Mesenchymal stem cell (in vitro differentiated cells and primary cell): ENCODE measurements at regions not wholly inside any gene's neighbourhood (a gene's known extent, or its start where the extent isn't known, plus 50 kb on each side); places are given as distances from the start of the nearest gene placed in this dataset.

ENCODE experiments used
- DNase-seq: peaks from one replicate; pipeline ENCODE4 v3.0.0-alpha.2; 2013
- H2AFZ ChIP-seq: one replicate; pipeline ENCODE4 v1.6.1; 2013; ENCODE audit warnings: low read depth, mild to moderate bottlenecking, control low read depth, inconsistent platforms, low read length, moderate library complexity
- H2AK5ac ChIP-seq: 2 replicates; pipeline ENCODE4 v1.6.1; 2013; ENCODE audit warnings: low read length, moderate library complexity, mild to moderate bottlenecking, inconsistent platforms; ENCODE audit not compliant: severe bottlenecking
- H2BK120ac ChIP-seq: one replicate; pipeline ENCODE4 v1.6.1; 2013; ENCODE audit warnings: low read depth, mild to moderate bottlenecking, inconsistent platforms, low read length, moderate library complexity
- H2BK12ac ChIP-seq, 2 experiments: one replicate each; pipeline ENCODE4 v1.6.1; 2013; ENCODE audit warnings: inconsistent platforms in 2 of 2, low read length in 2 of 2, mild to moderate bottlenecking in 2 of 2, moderate library complexity in 2 of 2, control low read depth in 1 of 2
- H2BK15ac ChIP-seq: one replicate; pipeline ENCODE4 v1.6.1; 2013; ENCODE audit warnings: mild to moderate bottlenecking, low read depth, inconsistent platforms; ENCODE audit not compliant: poor library complexity, severe bottlenecking
- H2BK5ac ChIP-seq: 2 replicates; pipeline ENCODE4 v1.6.1; 2013; ENCODE audit warnings: low read depth, mild to moderate bottlenecking, low read length, control low read depth, inconsistent platforms; ENCODE audit not compliant: poor library complexity, severe bottlenecking
- H3K14ac ChIP-seq, 2 experiments: one replicate each; pipeline ENCODE4 v1.6.1; 2013; ENCODE audit warnings: inconsistent platforms in 2 of 2, low read length in 2 of 2, control low read depth in 1 of 2, mild to moderate bottlenecking in 1 of 2, moderate library complexity in 1 of 2
- H3K18ac ChIP-seq, 2 experiments: one replicate each; pipeline ENCODE4 v1.6.1; 2013; ENCODE audit warnings: inconsistent platforms in 2 of 2, low read length in 2 of 2, control low read depth in 1 of 2, low read depth in 1 of 2, mild to moderate bottlenecking in 1 of 2
- H3K23ac ChIP-seq, 2 experiments: one replicate each; pipeline ENCODE4 v1.6.1; 2013; ENCODE audit warnings: inconsistent platforms in 2 of 2, low read length in 2 of 2, mild to moderate bottlenecking in 2 of 2, moderate library complexity in 2 of 2, control low read depth in 1 of 2
- H3K27ac ChIP-seq: 2 replicates; pipeline ENCODE4 v1.5.1; 2013; ENCODE audit warnings: mild to moderate bottlenecking, moderate library complexity, low read length, control low read depth, inconsistent platforms; ENCODE audit not compliant: poor library complexity, severe bottlenecking
- H3K27me3 ChIP-seq, 2 experiments: 2 replicates each; pipeline versions ENCODE4 v1.6.1 to v1.7.0; 2013; ENCODE audit warnings: low read length in 2 of 2, mild to moderate bottlenecking in 2 of 2, moderate library complexity in 2 of 2, control low read depth in 1 of 2, inconsistent platforms in 1 of 2; ENCODE audit not compliant: control insufficient read depth in 1 of 2, insufficient read depth in 1 of 2
- H3K36me3 ChIP-seq, 2 experiments: 2 replicates each; pipeline versions ENCODE4 v1.6.1 to v1.7.0; 2013; ENCODE audit warnings: low read length in 2 of 2, control low read depth in 1 of 2, inconsistent platforms in 1 of 2, low read depth in 1 of 2, mild to moderate bottlenecking in 1 of 2; ENCODE audit not compliant: insufficient read depth in 2 of 2, control insufficient read depth in 1 of 2
- H3K4ac ChIP-seq, 2 experiments: one replicate each; pipeline ENCODE4 v1.6.1; 2013; ENCODE audit warnings: inconsistent platforms in 2 of 2, low read length in 2 of 2, mild to moderate bottlenecking in 2 of 2, moderate library complexity in 2 of 2, control low read depth in 1 of 2, low read depth in 1 of 2
- H3K4me1 ChIP-seq: 2 replicates; pipeline ENCODE4 v1.6.1; 2013; ENCODE audit warnings: low read depth, low read length, control low read depth; ENCODE audit not compliant: control insufficient read depth, insufficient read depth
- H3K4me2 ChIP-seq: 2 replicates; pipeline ENCODE4 v1.6.1; 2013; ENCODE audit warnings: low read length, mild to moderate bottlenecking, inconsistent platforms; ENCODE audit not compliant: poor library complexity, severe bottlenecking
- H3K4me3 ChIP-seq, 2 experiments: 2 replicates each; pipeline versions ENCODE4 v1.5.1 to v1.7.0; 2013; ENCODE audit warnings: low read length in 2 of 2, mild to moderate bottlenecking in 2 of 2, control low read depth in 1 of 2, low read depth in 1 of 2; ENCODE audit not compliant: insufficient read depth in 1 of 2
- H3K79me1 ChIP-seq: replicated peaks from 2 replicates; pipeline ENCODE4 v1.6.1; 2013; ENCODE audit warnings: mild to moderate bottlenecking, control low read depth, low read length, inconsistent platforms; ENCODE audit not compliant: poor library complexity, severe bottlenecking
- H3K9ac ChIP-seq: 2 replicates; pipeline ENCODE4 v1.7.0; 2013; ENCODE audit warnings: mild to moderate bottlenecking, low read length, moderate library complexity
- H3K9me3 ChIP-seq: 2 replicates; pipeline ENCODE4 v1.7.0; 2013; ENCODE audit warnings: mild to moderate bottlenecking, low read length; ENCODE audit not compliant: control insufficient read depth
- H4K8ac ChIP-seq: one replicate; pipeline ENCODE4 v1.6.1; 2013; ENCODE audit warnings: inconsistent platforms, mild to moderate bottlenecking, low read length, moderate library complexity
- H4K91ac ChIP-seq: one replicate; pipeline ENCODE4 v1.6.1; 2013; ENCODE audit warnings: mild to moderate bottlenecking, low read length, inconsistent platforms
- whole genome bisulfite sequencing: methylation state at CpG from one replicate; pipeline ENCODE4 v1.1.7; 2013; ENCODE audit warnings: mixed read lengths; 5-methylcytosine and 5-hydroxymethylcytosine counted together

DNA sequence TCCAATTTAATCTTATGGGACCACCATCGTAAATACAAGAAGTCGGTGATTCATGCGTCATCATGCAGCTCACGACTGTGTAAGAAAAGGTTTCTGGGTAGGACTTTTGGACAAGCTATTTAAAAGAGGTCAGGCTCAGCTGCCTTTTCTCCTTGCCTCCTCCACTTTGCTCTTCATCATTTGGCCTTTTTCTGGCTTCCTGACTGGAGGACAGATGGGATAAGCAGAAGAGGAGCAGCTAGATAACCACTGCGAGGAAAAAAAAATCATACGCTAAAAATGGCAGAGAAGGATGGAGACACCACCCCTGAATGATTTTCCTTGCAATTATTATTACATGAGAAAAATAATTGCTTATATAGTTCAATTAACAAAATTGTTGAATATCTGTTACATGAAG is 294.3 kb upstream of the FSTL5 start:
- no peak overlapping the region for H3K18ac ChIP-seq
- H3K4ac ChIP-seq: no peak overlapping the region
- H3K27me3 ChIP-seq: no peaks in the 10 kb centered on the region
- H4K91ac ChIP-seq: no peak overlapping the region
- no peak overlapping the region for H3K14ac ChIP-seq
- H3K36me3 ChIP-seq: no peaks in the 10 kb centered on the region
- H2BK12ac ChIP-seq: no peak overlapping the region
- peaks cover 3% of the 10 kb centered on the region for H3K4me1 ChIP-seq
- H3K27ac ChIP-seq: no peak overlapping the region
- no peak overlapping the region for H3K9ac ChIP-seq
- H3K9me3 ChIP-seq: no peaks in the 10 kb centered on the region
- no peaks in the 10 kb centered on the region for H3K79me1 ChIP-seq
- no peak overlapping the region for H3K4me3 ChIP-seq
- no peak for DNase-seq
- 86% methylated on average over 5 of the region's 6 CpGs for WGBS
- no peak overlapping the region for H2BK5ac ChIP-seq
- H4K8ac ChIP-seq: no peak overlapping the region
- no peak overlapping the region for H2BK15ac ChIP-seq
- no peak overlapping the region for H2BK120ac ChIP-seq
- no peak overlapping the region for H2AK5ac ChIP-seq
- no peak overlapping the region for H3K4me2 ChIP-seq
- H3K23ac ChIP-seq: no peak overlapping the region
- H2AFZ ChIP-seq: no peak overlapping the region

DNA sequence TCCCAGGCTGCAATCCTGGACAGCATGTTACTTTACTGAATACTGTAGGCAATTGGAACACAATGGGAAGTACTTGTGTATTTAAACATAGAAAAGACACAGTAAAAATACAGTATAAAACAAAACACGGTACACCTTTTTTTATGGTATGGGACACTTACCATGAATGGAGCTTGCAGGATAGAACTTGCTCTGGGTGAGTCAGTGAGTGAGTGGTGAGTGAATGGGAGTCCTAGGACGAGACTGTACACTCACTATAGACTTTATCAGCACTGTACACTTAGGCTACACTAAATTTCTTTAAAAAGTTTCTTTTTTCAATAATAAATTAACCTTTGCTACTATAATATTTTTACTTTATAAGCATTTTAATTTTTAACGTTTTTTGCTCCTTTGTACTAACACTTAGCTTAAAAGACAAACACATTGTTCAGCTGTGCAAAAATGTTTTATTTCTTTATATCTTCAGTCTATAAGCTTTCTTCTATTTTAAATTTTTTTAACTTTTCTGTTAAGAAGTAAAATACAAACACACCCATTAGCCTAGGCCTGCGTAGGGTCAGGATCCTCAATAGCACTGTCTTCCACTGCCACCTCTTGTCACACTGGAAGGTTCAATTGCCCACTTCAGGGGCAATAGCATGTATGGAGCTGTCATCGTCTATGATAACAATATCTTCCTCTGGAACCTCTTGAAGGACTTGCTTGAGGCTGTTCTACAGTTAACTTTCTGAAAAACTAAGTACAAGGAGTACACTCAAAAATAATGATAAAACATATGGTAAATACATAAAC is 293.5 kb upstream of the FSTL5 start:
- H4K8ac ChIP-seq: no peak overlapping the region
- no peak overlapping the region for H3K14ac ChIP-seq
- H2BK120ac ChIP-seq: no peak overlapping the region
- no peak overlapping the region for H2BK15ac ChIP-seq
- H2AK5ac ChIP-seq: no peak overlapping the region
- H2BK12ac ChIP-seq: no peak overlapping the region
- H3K27me3 ChIP-seq: no peaks in the 10 kb centered on the region
- H3K18ac ChIP-seq: no peak overlapping the region
- no peak overlapping the region for H3K4me2 ChIP-seq
- H3K4me3 ChIP-seq: no peak overlapping the region
- no peak overlapping the region for H3K9ac ChIP-seq
- peaks cover 3% of the 10 kb centered on the region for H3K4me1 ChIP-seq
- no peaks in the 10 kb centered on the region for H3K36me3 ChIP-seq
- no peak overlapping the region for H3K23ac ChIP-seq
- H2AFZ ChIP-seq: no peak overlapping the region
- H2BK5ac ChIP-seq: no peak overlapping the region
- H3K79me1 ChIP-seq: no peaks in the 10 kb centered on the region
- no peaks in the 10 kb centered on the region for H3K9me3 ChIP-seq
- 100% methylated on average over 1 of the region's 5 CpGs for WGBS
- H4K91ac ChIP-seq: no peak overlapping the region
- no peak overlapping the region for H3K27ac ChIP-seq
- no peak overlapping the region for H3K4ac ChIP-seq
- DNase-seq: no peak

DNA sequence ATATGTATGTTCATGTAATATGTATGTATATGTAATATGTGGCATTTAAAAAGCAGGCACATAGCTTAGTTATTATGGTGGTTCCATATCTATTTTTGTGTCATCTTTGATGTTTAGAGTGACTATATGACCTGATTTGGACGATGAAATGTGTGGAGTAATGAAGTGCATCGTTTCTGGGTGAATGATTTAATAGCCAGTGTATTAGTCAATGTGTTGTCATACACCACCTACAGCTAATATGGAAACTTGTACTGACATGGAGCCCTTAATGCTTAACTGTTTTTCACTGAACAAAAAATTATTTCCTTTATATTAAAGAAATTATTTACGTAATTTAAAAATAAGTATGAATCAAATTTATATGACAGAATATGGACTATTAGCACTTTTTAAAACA is 292.3 kb upstream of the FSTL5 start:
- Histone ChIP-seq H3K27me3 (no peaks in the 10 kb centered on the region), H2BK15ac (no peak overlapping the region), H4K8ac (no peak overlapping the region), H3K9ac (no peak overlapping the region), H3K36me3 (no peaks in the 10 kb centered on the region), H2AFZ (no peak overlapping the region), H3K18ac (no peak overlapping the region), H3K4ac (no peak overlapping the region), H3K27ac (no peak overlapping the region), H3K14ac (no peak overlapping the region), H2BK12ac (no peak overlapping the region), H2BK120ac (no peak overlapping the region), H3K4me3 (no peak overlapping the region), H3K23ac (no peak overlapping the region), H2AK5ac (no peak overlapping the region), H3K4me2 (no peak overlapping the region), H4K91ac (no peak overlapping the region), H3K9me3 (no peaks in the 10 kb centered on the region), H3K4me1 (peaks cover 3% of the 10 kb centered on the region), H2BK5ac (no peak overlapping the region), H3K79me1 (no peaks in the 10 kb centered on the region)
- 100% methylated on average over 1 of the region's 3 CpGs for WGBS
- no peak for DNase-seq

DNA sequence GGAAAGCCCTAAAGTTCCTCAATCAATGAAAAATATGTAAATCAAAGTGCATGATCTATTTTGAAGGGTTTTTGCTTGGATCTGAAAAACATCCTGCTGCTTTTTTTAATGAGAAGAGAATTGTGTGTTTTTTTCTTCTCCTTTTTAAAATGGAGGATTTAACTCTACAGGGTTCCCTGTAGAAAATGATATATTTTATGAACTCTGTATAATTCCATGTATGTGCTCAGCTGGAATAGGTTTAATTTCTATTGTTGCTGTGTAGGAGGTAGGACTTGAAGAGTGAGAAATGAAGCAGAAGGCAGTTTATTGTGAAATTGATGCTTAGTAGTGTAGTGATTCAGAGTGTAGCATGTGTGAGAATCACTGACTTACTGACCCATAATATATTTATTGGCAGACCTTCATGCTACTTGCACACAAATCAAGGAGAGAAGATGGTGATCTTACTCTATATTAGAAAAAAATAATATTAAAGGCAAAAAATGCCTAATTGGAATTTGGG is 286.8 kb upstream of the FSTL5 start:
- no peak overlapping the region for H3K4me3 ChIP-seq
- no peaks in the 10 kb centered on the region for H3K27me3 ChIP-seq
- H3K23ac ChIP-seq: no peak overlapping the region
- H3K4ac ChIP-seq: no peak overlapping the region
- no peak overlapping the region for H2BK15ac ChIP-seq
- no peak overlapping the region for H2AK5ac ChIP-seq
- no peak overlapping the region for H4K91ac ChIP-seq
- H2BK5ac ChIP-seq: no peak overlapping the region
- H3K79me1 ChIP-seq: no peaks in the 10 kb centered on the region
- no peaks in the 10 kb centered on the region for H3K9me3 ChIP-seq
- no peak overlapping the region for H2AFZ ChIP-seq
- no peak overlapping the region for H4K8ac ChIP-seq
- no peak overlapping the region for H3K4me2 ChIP-seq
- no peaks in the 10 kb centered on the region for H3K36me3 ChIP-seq
- H3K18ac ChIP-seq: no peak overlapping the region
- H3K14ac ChIP-seq: no peak overlapping the region
- no peak overlapping the region for H2BK12ac ChIP-seq
- H3K9ac ChIP-seq: no peak overlapping the region
- DNase-seq: no peak
- no peak overlapping the region for H2BK120ac ChIP-seq
- H3K27ac ChIP-seq: no peak overlapping the region
- peaks cover under 1% of the 10 kb centered on the region for H3K4me1 ChIP-seq
